GM11168 (cell line): ENCODE measurements at regions not wholly inside any gene's neighbourhood (a gene's known extent, or its start where the extent isn't known, plus 50 kb on each side); places are given as distances from the start of the nearest gene placed in this dataset.
"Not testable (repeated sequence)": the region's sequence is repeated elsewhere in the genome, so short reads cannot be mapped to it uniquely, and the experiment has no call there.

Experiments used
- in situ Hi-C: fragments of 300-500 bp; cut with MboI; formaldehyde crosslinking; loops from one replicate; pipeline ENCODE4 v1.12.0; 2022; ENCODE audit warnings: low sequenced_read_pairs; ENCODE audit not compliant: unreplicated experiment

GRCh38 chr6:23661549-23661948 is 464.5 kb upstream of the NRSN1 start:
- in situ Hi-C loops: no loop called here

DNA sequence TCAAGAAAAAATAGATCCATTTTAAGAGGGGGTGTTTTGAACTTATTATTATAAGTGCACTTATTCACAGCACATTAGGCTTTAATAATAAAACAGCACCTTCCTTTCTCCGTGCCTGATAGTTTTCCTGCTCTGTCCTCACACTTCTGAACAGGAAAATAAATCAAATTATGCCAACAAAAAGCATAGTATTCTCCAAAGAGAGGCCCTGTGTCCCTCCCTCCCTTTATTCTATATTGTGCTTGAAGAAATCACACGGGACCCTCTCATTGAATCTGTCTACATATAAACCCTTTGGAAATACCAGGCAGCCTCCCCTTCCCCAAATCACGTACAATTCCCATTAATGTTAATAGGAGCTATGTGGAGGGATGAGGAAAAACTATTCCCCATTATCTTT is 462.9 kb upstream of the NRSN1 start:
- in situ Hi-C loops: no loop called here

DNA sequence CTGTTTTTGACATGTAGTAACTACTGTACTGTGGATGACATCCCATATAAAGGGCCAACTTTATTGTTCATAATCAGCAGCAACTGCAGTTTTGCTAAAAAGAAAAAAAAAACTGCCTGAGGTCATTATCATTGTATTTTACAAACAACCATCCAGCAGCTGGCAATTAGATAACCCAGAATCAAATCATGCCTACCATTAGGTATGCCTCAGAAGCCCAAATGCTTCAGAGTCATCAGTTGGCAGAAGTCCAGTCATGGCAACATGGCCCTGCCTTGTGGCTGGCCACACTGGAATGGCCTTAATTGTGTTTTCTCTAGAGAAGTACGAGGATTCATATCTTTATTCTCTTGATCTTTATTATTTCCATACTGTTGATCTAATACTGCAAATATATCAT is 462.4 kb upstream of the NRSN1 start:
- in situ Hi-C loops: no loop called here

DNA sequence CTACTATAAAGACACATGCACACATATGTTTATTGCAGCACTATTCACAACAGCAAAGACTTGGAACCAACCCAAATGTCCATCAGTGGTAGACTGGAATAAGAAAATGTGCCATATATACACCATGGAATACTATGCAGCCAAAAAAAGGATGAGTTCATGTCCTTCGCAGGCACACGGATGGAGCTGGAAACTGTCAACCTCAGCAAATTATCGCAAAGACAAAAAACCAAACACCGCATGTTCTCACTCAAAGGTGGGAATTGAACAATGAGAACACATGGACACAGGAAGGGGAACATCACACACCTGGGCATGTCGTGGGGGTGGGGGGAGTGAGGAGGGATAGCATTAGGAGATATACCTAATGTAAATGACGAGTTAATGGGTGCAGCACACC is 460.1 kb upstream of the NRSN1 start:
- in situ Hi-C loops: not testable (repeated sequence)

DNA sequence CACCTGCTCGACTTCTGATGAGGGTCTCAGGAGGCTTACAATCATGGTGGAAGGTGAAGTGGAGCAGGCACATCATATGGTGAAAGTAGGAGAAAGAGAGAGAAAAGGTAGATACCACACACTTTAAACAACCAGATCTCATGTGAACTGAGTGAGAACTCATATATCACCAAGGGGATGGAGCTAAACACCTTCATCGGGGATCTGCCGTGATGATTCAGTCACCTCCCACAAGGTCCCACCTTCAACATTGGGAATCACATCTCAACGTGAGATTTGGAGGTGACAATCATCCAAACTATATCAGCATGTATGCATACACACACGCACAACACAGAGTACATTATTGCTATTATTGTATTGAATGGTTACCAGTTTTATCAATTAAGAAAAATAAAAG is 453.3 kb upstream of the NRSN1 start:
- in situ Hi-C loops: no loop called here

GRCh38 chr6:23678626-23679025 is 447.4 kb upstream of the NRSN1 start:
- in situ Hi-C loops: no loop called here

DNA sequence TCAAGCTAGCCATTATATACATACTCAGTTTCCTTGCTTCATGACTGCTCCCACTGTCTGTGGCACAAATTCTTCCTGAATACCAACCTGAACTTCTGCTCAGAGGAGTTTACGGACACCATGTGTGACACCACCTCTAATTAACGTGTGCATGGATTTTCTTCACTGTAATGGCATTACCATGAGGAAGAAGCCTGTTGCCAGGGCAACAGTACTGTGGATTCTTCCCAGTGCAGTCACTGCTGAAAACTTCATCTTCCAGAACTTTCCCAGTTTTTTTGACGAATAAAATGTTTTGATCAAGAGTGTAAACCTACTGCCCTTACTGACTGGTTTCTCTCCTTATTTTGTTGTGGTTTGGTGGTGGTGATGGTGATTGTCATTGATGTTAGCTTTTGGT is 444.3 kb upstream of the NRSN1 start:
- in situ Hi-C loops: no loop called here

- in situ Hi-C loops: no loop called here
These were observed 437.4 kb upstream of the NRSN1 start for GRCh38 chr6:23688650-23689049.

GRCh38 chr6:23690453-23691049 is 435.5 kb upstream of the NRSN1 start:
- in situ Hi-C loops: no loop called here

DNA sequence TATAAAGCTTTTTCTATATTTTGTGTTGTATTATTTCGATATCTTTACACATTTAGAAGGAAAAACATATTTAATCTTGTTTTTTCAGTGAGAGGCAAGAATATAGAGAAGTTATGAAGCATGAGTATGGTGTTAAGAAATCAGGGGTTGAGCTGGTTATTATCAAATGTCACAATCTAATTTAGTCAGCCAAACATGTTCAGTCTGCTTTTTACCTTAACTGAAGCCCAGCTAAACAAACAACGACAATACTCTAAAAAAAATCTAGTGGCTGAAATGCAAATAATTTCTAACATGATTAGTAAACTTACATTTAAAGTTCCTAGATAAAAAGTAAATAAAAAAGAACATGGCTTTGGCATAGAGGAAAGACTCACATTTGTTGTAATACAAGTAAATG is 433.8 kb upstream of the NRSN1 start:
- in situ Hi-C loops: no loop called here

- in situ Hi-C loops: no loop called here
These were observed 429.0 kb upstream of the NRSN1 start for GRCh38 chr6:23696992-23697391.

GRCh38 chr6:23704479-23705052 is 421.4 kb upstream of the NRSN1 start:
- in situ Hi-C loops: no loop called here

DNA sequence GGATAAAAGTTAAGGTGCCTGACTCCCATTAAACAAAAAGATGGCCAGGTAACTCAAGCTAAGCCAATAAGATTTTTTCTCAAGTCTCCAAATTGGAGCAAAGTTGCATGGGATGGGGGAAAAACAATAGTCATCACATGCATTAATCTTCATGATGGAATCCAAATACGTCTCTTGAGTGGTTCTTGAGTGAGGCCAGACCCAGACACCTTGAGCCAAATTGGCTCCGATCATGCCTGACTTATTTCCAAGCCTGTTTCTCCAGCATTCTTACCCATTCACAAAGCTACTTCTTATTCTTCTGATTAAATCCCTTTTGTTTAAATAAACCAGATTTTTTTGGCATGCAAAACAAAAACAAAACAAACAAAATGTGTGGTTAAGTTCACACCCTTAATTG is 420.3 kb upstream of the NRSN1 start:
- in situ Hi-C loops: no loop called here

GRCh38 chr6:23712756-23713155 is 413.3 kb upstream of the NRSN1 start:
- in situ Hi-C loops: no loop called here

- in situ Hi-C loops: no loop called here
These were observed 412.8 kb upstream of the NRSN1 start for GRCh38 chr6:23713211-23713610.

DNA sequence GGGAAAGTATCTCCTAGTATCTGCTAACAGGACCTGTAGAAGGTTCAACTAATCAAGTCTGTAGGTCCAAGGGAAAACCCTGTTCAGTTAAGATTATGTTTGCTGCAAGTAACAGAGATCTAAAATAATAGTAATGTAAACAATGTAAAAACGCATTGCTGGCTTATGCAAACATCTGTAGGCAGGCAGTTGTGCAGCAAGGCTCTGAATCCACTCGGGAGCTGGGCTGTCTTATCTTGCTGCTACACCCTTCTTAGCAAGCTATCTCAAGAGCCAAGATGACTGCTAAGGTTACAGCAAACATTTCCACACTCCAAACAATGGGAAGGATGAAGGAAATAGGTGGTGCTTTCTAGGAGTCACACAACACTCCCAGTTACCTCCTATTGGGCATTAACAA is 397.3 kb upstream of the NRSN1 start:
- in situ Hi-C loops: no loop called here

DNA sequence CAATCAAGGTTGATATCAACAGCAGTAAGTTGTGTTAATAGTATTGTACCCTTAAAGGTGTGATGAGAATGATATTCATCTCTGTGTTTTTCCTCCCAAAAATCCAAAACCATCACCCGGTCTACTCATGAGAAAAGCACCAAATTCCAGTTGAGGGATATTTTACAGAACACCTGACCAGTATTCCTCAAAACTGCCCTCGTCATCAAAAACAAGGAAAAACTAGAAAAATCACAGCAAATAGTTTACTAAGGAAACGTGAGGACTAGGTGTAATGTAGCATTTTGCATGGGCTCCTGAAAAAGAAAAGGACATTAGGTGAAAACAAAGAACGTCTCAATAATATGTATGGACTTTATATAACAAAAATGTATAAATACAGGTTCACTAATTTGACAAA is 394.4 kb upstream of the NRSN1 start:
- in situ Hi-C loops: no loop called here

- in situ Hi-C loops: no loop called here
These were observed 393.5 kb upstream of the NRSN1 start for GRCh38 chr6:23732521-23732920.

DNA sequence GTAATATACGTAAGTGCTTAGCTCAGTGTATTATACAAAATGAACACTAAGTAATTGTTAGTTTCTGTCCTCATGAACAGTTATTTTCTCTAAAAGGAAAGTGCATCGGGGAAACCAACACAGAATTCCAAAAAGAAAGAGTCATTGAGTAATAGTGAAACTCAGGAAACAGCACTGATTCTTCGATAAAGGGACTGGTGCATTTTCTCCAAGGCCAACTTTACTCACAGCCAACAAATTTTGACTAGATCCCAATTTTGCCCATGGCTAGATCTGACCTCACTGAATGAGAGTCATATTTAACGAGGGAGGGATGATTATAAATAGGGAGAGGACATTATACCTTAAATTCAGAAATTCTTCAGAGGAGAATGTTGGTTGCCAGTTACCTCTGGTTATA is 390.9 kb upstream of the NRSN1 start:
- in situ Hi-C loops: no loop called here

- in situ Hi-C loops: no loop called here
These were observed 389.4 kb upstream of the NRSN1 start for GRCh38 chr6:23736577-23736976.

- in situ Hi-C loops: no loop called here
These were observed 378.8 kb upstream of the NRSN1 start for GRCh38 chr6:23747239-23747638.

DNA sequence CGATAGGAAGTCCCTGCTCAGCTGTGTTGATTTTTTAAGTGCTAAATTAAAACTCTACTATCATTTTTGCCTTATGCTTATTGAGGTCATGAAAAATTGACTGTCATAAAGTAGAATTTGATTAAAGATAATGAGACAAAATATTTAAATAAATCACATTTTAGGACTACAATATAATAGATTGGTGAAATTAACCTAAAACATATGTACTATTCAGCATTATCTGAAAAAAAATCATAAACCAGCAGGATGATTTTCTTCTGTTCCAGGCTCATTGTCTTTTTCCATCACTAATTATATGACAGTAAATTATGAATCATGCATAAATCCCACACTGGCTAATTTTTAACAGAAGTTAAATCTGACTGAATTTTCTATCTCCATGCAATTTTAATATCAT is 373.6 kb upstream of the NRSN1 start:
- in situ Hi-C loops: no loop called here

DNA sequence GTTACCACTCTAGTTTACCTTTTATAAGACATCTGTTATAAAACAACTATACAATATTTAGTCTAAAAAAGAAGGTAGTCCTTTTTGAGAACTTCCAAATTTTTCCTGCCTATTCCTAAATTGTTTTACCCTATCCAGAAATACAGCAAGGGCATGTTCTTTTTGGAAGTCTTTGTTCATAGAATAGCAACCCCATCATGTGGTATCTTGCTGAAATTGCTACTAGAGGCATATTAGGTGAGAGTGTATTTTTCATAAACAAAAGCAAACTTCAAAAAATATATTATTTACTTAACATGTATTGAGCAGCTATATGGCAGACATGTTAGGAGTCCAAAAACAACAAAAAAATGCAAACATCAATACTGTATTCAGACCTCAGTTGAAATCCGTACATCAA is 371.8 kb upstream of the NRSN1 start:
- in situ Hi-C loops: no loop called here
